Kidney (tissue), 13 donors: ENCODE measurements at regions not wholly inside any gene's neighbourhood (a gene's known extent, or its start where the extent isn't known, plus 50 kb on each side); places are given as distances from the start of the nearest gene placed in this dataset.

Experiments
- DNase-seq, 5 donors: peaks; one replicate each; pipeline ENCODE4 v3.0.0-alpha.2; 2013 to 2020
- FAIRE-seq: peaks from 2 replicates; lab custom pipeline; 2012; peaks lifted over from hg19 to GRCh38; lab: Jason Lieb, UNC
- H3K27ac ChIP-seq, 2 donors: one replicate each; pipeline ENCODE4 v1.7.0; 2013; ENCODE audit warnings: low read depth in 2 of 2, low read length in 2 of 2, inconsistent platforms in 1 of 2
- H3K27me3 ChIP-seq: one replicate; pipeline ENCODE4 v1.7.1; 2013; ENCODE audit warnings: low read length, inconsistent platforms; ENCODE audit not compliant: control insufficient read depth, insufficient read depth
- H3K36me3 ChIP-seq, 3 donors: one replicate each; pipeline versions ENCODE4 v1.7.0 to v1.7.1; 2013; ENCODE audit warnings: low read length in 3 of 3, control low read depth in 1 of 3, inconsistent platforms in 1 of 3; ENCODE audit not compliant: insufficient read depth in 3 of 3, control insufficient read depth in 2 of 3
- H3K4me1 ChIP-seq, 3 donors: one replicate each; pipeline versions ENCODE4 v1.7.0 to v1.7.1; 2013; ENCODE audit warnings: low read length in 3 of 3, inconsistent platforms in 1 of 3, low read depth in 1 of 3; ENCODE audit not compliant: control insufficient read depth in 2 of 3, insufficient read depth in 2 of 3
- H3K4me3 ChIP-seq, 3 donors: one replicate each; pipeline versions ENCODE4 v1.7.0 to v1.8.1; 2013; ENCODE audit warnings: low read length in 3 of 3, control low read depth in 1 of 3, inconsistent platforms in 1 of 3
- H3K9ac ChIP-seq, 3 donors: one replicate each; pipeline versions ENCODE4 v1.7.0 to v1.7.1; 2013; ENCODE audit warnings: low read length in 3 of 3, control low read depth in 1 of 3, inconsistent platforms in 1 of 3
- H3K9me3 ChIP-seq, 3 donors: one replicate each; pipeline versions ENCODE4 v1.7.0 to v1.7.1; 2013; ENCODE audit warnings: low read length in 3 of 3, control low read depth in 1 of 3, inconsistent platforms in 1 of 3; ENCODE audit not compliant: control insufficient read depth in 2 of 3, insufficient read depth in 1 of 3
- CTCF ChIP-seq: IDR thresholded peaks from 3 replicates; pipeline ENCODE4 v1.5.1; 2012; ENCODE audit warnings: mild to moderate bottlenecking, moderate library complexity, borderline replicate concordance; ENCODE audit not compliant: insufficient read depth; ENCODE audit errors: extremely low read depth
- intact Hi-C: fragments of 100-400 bp; cut with DNase I; formaldehyde crosslinking; loops from one replicate; pipeline ENCODE4 v1.11.1; 2022
- donor health status: control.
- donor health status: control.
- donor health status: control.
- donor health status: control.
- donor health status: control.
- donor health status: DM: yes; HTN: yes; CAD: no.
- donor health status: Normal renal cell carcinoma (clear cell type).

GRCh38 chr5:6907320-6907918 is 194.2 kb downstream of the TENT4A start:
- TF ChIP-seq CTCF = no peak
- FAIRE-seq (no peak), DNase-seq (no peak)
- intact Hi-C loops = no loop called here
- no peak overlapping the region for H3K4me3 ChIP-seq
- H3K36me3 ChIP-seq = no peaks in the 10 kb centered on the region
- no peaks in the 10 kb centered on the region for H3K9me3 ChIP-seq
- no peak overlapping the region for H3K27ac ChIP-seq
- peaks cover 0 to 4% (median 0%) of the 10 kb centered on the region in 3 donors for H3K4me1 ChIP-seq
- no peaks in the 10 kb centered on the region for H3K27me3 ChIP-seq
- no peak overlapping the region for H3K9ac ChIP-seq

GRCh38 chr5:6909901-6910300 is 196.7 kb downstream of the TENT4A start:
- intact Hi-C loops = no loop called here
- Histone ChIP-seq H3K9me3 (no peaks in the 10 kb centered on the region), H3K4me3 (no peak overlapping the region), H3K36me3 (no peaks in the 10 kb centered on the region), H3K9ac (no peak overlapping the region), H3K4me1 (peaks cover 0 to 4% (median 0%) of the 10 kb centered on the region in 3 donors), H3K27me3 (no peaks in the 10 kb centered on the region), H3K27ac (no peak overlapping the region)
- FAIRE-seq (no peak), DNase-seq (no peak)
- no peak for TF ChIP-seq CTCF

DNA sequence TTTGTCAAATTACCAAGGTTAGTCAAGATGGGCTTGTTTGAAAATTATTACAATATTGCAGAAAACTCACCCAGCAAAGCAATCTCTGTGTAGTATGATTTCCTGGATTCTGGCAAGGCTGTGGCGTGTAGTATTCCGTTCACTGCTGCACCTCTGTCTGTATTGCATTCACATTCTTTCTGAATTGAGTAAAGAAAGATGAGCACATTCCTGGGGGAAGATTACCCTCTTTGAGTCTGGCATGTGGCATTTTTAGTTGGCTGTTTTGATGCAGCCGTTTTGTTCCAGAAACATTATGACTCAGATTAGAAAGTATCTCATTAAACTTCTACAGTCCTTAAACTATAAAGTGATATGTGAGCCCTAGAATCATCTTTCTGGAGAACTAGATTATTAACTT is 197.7 kb downstream of the TENT4A start:
- no peaks in the 10 kb centered on the region for H3K36me3 ChIP-seq
- H3K9me3 ChIP-seq = no peaks in the 10 kb centered on the region
- intact Hi-C loops = no loop called here
- H3K27me3 ChIP-seq = no peaks in the 10 kb centered on the region
- TF ChIP-seq CTCF = no peak
- H3K27ac ChIP-seq = no peak overlapping the region
- H3K9ac ChIP-seq = no peak overlapping the region
- FAIRE-seq = no peak
- DNase-seq = no peak
- H3K4me3 ChIP-seq = no peak overlapping the region
- peaks cover 0 to 2% (median 0%) of the 10 kb centered on the region in 3 donors for H3K4me1 ChIP-seq

- H3K9me3 ChIP-seq = no peaks in the 10 kb centered on the region
- H3K4me1 ChIP-seq = no peaks in the 10 kb centered on the region
- no peaks in the 10 kb centered on the region for H3K36me3 ChIP-seq
- no peak for DNase-seq
- H3K4me3 ChIP-seq = no peak overlapping the region
- no peak for TF ChIP-seq CTCF
- no peak overlapping the region for H3K9ac ChIP-seq
- no peak for FAIRE-seq
- intact Hi-C loops = no loop called here
- no peak overlapping the region for H3K27ac ChIP-seq
- no peaks in the 10 kb centered on the region for H3K27me3 ChIP-seq
These were observed 201.1 kb downstream of the TENT4A start for GRCh38 chr5:6914347-6914746.
